ENCODE measurements at regions not wholly inside any gene's neighbourhood (a gene's known extent, or its start where the extent isn't known, plus 50 kb on each side); places are given as distances from the start of the nearest gene placed in this dataset.

DNA sequence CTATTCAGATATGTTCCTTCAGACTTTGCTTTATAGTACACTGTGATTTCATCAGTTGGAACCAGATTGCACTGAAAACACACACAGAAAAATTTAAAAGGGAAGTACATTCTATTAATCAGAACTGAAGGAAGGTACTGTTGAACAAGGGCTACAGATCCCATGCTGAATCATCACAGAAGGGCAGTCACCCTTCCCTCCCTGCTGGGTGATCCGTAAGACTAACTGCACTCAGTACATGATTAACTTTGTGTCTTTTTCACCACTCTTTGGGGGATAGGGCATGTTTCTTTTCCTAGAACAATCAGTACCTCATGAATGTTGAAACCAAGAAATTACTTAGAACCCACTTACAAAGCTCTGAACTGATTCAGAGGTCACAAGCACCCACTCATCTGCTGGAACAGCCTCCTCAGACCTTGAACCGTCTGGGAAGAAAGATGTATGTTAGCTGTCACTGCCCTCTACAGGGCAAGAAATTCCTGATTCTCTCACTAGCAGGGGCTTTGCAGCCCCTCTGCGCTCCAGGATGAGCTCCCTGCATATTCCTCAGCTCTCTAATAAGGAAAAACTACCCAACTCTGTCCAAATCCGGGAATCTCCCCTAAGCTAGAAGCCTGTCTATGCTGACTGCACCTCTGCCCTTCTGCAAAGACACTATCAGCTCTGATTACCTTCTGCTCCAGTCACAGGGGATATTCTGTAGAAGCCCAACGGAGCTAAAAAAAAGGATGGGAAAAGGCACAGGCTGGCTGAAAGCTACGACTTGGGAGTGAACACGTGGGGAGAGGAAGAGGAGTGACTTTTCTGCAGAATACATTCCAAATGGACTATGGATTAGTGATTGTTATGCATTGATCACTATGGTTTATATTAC, 51.0 kb downstream of the IARS1 start:
- Histone ChIP-seq H3K14ac (ENCODE audit: insufficient read length) (no peak overlapping the region), H3K4me2 (ENCODE audit: insufficient read depth in 1 of 2, low read depth in 2 of 2, low read length in 2 of 2) (no peak overlapping the region), H3K4me3 (ENCODE audit: extremely low read depth in 1 of 4, insufficient read depth in 2 of 4, low read depth in 3 of 4, low read length in 4 of 4) (no peak overlapping the region), H3K4me1 (replicated peaks in 1 of 4; ENCODE audit: control insufficient read depth in 3 of 4, insufficient read depth in 4 of 4, low read length in 3 of 4) (no peaks in the 10 kb centered on the region), H3K4ac (replicated peaks; ENCODE audit: insufficient read length, low read depth, low read length) (no peak overlapping the region), H4K8ac (ENCODE audit: extremely low read depth, insufficient read depth, low read length) (no peak overlapping the region), H4K91ac (replicated peaks; ENCODE audit: insufficient read length, low read length) (no peak overlapping the region), H2BK20ac (ENCODE audit: low read length) (no peak overlapping the region), H3K79me1 (ENCODE audit: low read depth, low read length) (no peaks in the 10 kb centered on the region), H3K23ac (ENCODE audit: insufficient read length) (no peak overlapping the region), H2AK5ac (ENCODE audit: low read depth, low read length) (no peak overlapping the region), H2BK15ac (ENCODE audit: low read length) (no peak overlapping the region), H3K9me3 (ENCODE audit: insufficient read depth in 2 of 2, low read depth in 1 of 2, low read length in 1 of 2) (no peaks in the 10 kb centered on the region), H2BK12ac (ENCODE audit: low read depth, low read length) (no peak overlapping the region), H3K23me2 (ENCODE audit: low read depth, low read length) (no peaks in the 10 kb centered on the region), H3K36me3 (ENCODE audit: control insufficient read depth in 2 of 4, insufficient read depth in 4 of 4, low read length in 3 of 4) (peaks cover 68 to 99% (median 92%) of the 10 kb centered on the region in 4 experiments), H2BK120ac (replicated peaks; ENCODE audit: low read depth, low read length) (no peak overlapping the region), H3K56ac (replicated peaks; ENCODE audit: insufficient read length, low read depth, low read length) (no peak overlapping the region), H3K27me3 (replicated peaks in 1 of 4; ENCODE audit: control insufficient read depth in 3 of 4, extremely low read depth in 1 of 4, insufficient read depth in 3 of 4, low read length in 3 of 4) (no peaks in the 10 kb centered on the region), H2BK5ac (ENCODE audit: low read depth, low read length) (no peak overlapping the region), H3K9ac (replicated peaks in 1 of 4; ENCODE audit: extremely low read depth in 1 of 4, low read depth in 3 of 4, low read length in 3 of 4) (no peak overlapping the region), H3K79me2 (ENCODE audit: control insufficient read depth in 1 of 2, insufficient read depth in 2 of 2, low read length in 2 of 2) (no peaks in the 10 kb centered on the region), H3K27ac (ENCODE audit: low read depth, low read length) (no peak overlapping the region), H3K18ac (ENCODE audit: extremely low read depth, low read length) (no peak overlapping the region), H4K5ac (ENCODE audit: insufficient read length, low read depth, low read length) (no peak overlapping the region), H4K20me1 (replicated peaks in 1 of 2; ENCODE audit: control insufficient read depth in 1 of 2, insufficient read depth in 2 of 2, low read length in 2 of 2) (peaks cover 2 to 13% of the 10 kb centered on the region in 2 experiments), H2AFZ (ENCODE audit: low read length) (no peak overlapping the region)
- POLR2A ChIA-PET (ENCODE audit: partially characterized antibody): interaction anchor here (0.7 to 3.0 kb wide), 14 partner anchors 8 to 102 kb away, joined by 3 to 14 read pairs (median 4); no protein-coding TSS in a partner anchor
- DNase-seq (ENCODE audit: low read depth in 1 of 2, low spot score in 2 of 2) (no peak), FAIRE-seq (no peak)
- 84% methylated on average over 7 of the region's 7 CpGs; no CpG with 5 or more reads in 1 of the 2 experiments for WGBS, 2 experiments (ENCODE audit: extremely low coverage in 1 of 2, insufficient coverage in 1 of 2, insufficient read length in 1 of 2, insufficient replicate concordance in 2 of 2, low coverage in 1 of 2, low lambda C conversion rate in 2 of 2, missing lambda C conversion rate in 1 of 2)
- CTCF ChIA-PET (ENCODE audit: partially characterized antibody): interaction anchor here (0.6 to 7.3 kb wide), 27 partner anchors 9 to 184 kb away, joined by 3 to 116 read pairs (median 3); no protein-coding TSS in a partner anchor
- TF ChIP-seq RAD21 (IDR thresholded peaks at IDR 0.05 in 1 of 2, conservative IDR thresholded peaks at IDR 0.05 in 1 of 2; ENCODE audit: low read depth in 2 of 2, low read length in 2 of 2) (peak; percentile 29 to 57), TCF12 (IDR thresholded peaks at IDR 0.05; ENCODE audit: low read depth, low read length) (no peak), CTCF (IDR thresholded peaks at IDR 0.05; ENCODE audit: control extremely low read depth in 1 of 3, insufficient read depth in 1 of 3, low read depth in 1 of 3, low read length in 3 of 3) (peak in 2 of 3 experiments; percentile 34 to 39; a peak in 3 of 4 replicates)

All from H1 (cell line).